ENCODE measurements at regions not wholly inside any gene's neighbourhood (a gene's known extent, or its start where the extent isn't known, plus 50 kb on each side); places are given as distances from the start of the nearest gene placed in this dataset.

- DNase-seq (ENCODE audit: extremely low spot score), result no peak
- POLR2A ChIA-PET, result no interaction called here
- CTCF ChIA-PET, result interaction anchor here (0.9 to 3.6 kb wide), 5 partner anchors 10 to 59 kb away, joined by 3 to 17 read pairs (median 6); no protein-coding TSS in a partner anchor
- TF ChIP-seq CTCF (IDR thresholded peaks at IDR 0.05; ENCODE audit: control extremely low read depth, extremely low read depth, low read depth, missing control alignments), result no peak
Measured at GRCh38 chr6:90420500-90420899, 123.9 kb upstream of the BACH2 start.

DNA sequence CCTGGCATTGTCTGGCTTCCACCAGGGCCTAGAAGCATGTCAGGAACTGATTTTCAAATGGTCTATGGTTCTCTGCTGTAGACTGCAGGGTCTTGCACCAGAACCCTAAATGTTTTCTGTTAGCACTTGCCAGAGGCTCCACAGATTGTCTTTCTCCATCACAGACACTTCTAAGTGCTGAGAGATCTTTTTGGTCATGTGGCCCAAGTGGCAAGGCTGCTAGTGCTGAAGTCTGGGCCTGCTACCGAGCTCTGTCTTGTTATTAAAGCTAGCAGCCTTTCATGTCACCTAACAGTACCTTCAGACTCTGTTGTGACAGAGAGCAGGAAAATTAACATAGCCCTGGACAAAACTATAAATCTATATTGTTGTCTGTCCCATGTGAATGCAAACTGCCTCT, 120.7 kb upstream of the BACH2 start:
- CTCF ChIA-PET, result interaction anchor here (1.0 kb wide), 1 partner anchor 25 kb away, joined by 4 read pairs; no protein-coding TSS in a partner anchor
- POLR2A ChIA-PET, result no interaction called here
- no peak for DNase-seq (ENCODE audit: extremely low spot score)
- TF ChIP-seq CTCF (IDR thresholded peaks at IDR 0.05; ENCODE audit: control extremely low read depth, extremely low read depth, low read depth, missing control alignments), result no peak

DNA sequence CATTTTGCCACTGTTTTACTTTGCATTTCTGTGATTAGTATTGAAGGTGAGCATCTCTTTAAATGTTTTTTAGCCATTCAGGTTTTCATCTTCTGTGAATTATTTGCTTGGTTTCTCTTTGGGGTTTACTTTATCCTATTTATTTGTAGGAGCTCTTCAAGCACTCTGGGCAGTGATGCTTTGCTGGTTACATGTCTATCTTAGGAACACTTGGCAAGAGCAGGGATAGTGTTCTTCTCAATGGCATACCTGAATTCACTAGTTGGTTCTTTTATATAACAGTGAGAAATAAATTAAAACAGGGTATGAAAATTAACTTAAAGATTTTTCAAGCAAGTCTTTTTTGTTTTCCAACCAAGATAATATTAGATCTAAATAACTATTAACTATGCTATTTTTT, 119.7 kb upstream of the BACH2 start:
- POLR2A ChIA-PET, result no interaction called here
- DNase-seq (ENCODE audit: extremely low spot score), result no peak
- CTCF ChIA-PET, result interaction anchor here (1.0 to 2.1 kb wide), 2 partner anchors 24 to 58 kb away, joined by 4 to 7 read pairs; no protein-coding TSS in a partner anchor
- no peak for TF ChIP-seq CTCF (IDR thresholded peaks at IDR 0.05; ENCODE audit: control extremely low read depth, extremely low read depth, low read depth, missing control alignments)

GRCh38 chr6:90415178-90415577, 118.5 kb upstream of the BACH2 start:
- no peak for DNase-seq (ENCODE audit: extremely low spot score)
- ChIA-PET POLR2A (no interaction called here), CTCF (interaction anchor here (1.2 to 3.0 kb wide), 6 partner anchors 10 to 59 kb away, joined by 3 to 19 read pairs (median 5); no protein-coding TSS in a partner anchor)
- no peak for TF ChIP-seq CTCF (IDR thresholded peaks at IDR 0.05; ENCODE audit: control extremely low read depth, extremely low read depth, low read depth, missing control alignments)

GRCh38 chr6:90414352-90414751, 117.7 kb upstream of the BACH2 start:
- DNase-seq (ENCODE audit: extremely low spot score), result no peak
- no peak for TF ChIP-seq CTCF (IDR thresholded peaks at IDR 0.05; ENCODE audit: control extremely low read depth, extremely low read depth, low read depth, missing control alignments)
- POLR2A ChIA-PET, result no interaction called here
- CTCF ChIA-PET, result interaction anchor here (1.2 to 3.0 kb wide), 6 partner anchors 10 to 60 kb away, joined by 3 to 19 read pairs (median 5); no protein-coding TSS in a partner anchor

GRCh38 chr6:90413867-90414266, 117.2 kb upstream of the BACH2 start:
- POLR2A ChIA-PET, result interaction anchor here (0.6 kb wide), 1 partner anchor 15 kb away, joined by 3 read pairs; no protein-coding TSS in a partner anchor
- DNase-seq (ENCODE audit: extremely low spot score), result peak; percentile 53
- CTCF ChIA-PET, result interaction anchor here (1.4 to 3.0 kb wide), 4 partner anchors 8 to 20 kb away, joined by 4 to 19 read pairs (median 8); no protein-coding TSS in a partner anchor
- TF ChIP-seq CTCF (IDR thresholded peaks at IDR 0.05; ENCODE audit: control extremely low read depth, extremely low read depth, low read depth, missing control alignments), result no peak

All from GM10248 (cell line).